Suprapubic skin (tissue), 3 donors: ENCODE measurements at regions not wholly inside any gene's neighbourhood (a gene's known extent, or its start where the extent isn't known, plus 50 kb on each side); places are given as distances from the start of the nearest gene placed in this dataset.

Experiments
- CTCF ChIP-seq, 2 donors: fragments of 200-600 bp in 1 of 2; fragments of 450-650 bp in 1 of 2; sonication (generic) in 1 of 2; IDR thresholded peaks; one replicate each; pipeline ENCODE4 v1.5.1; 2016 to 2019; ENCODE audit warnings: antibody characterized with exemption in 2 of 2, mild to moderate bottlenecking in 1 of 2, moderate library complexity in 1 of 2
- EP300 ChIP-seq: sonication (generic); formaldehyde crosslinking; IDR thresholded peaks from one replicate; pipeline ENCODE4 v1.6.1; 2017; ENCODE audit warnings: antibody characterized with exemption
- POLR2A ChIP-seq, 2 donors: fragments of 450-650 bp; IDR thresholded peaks; one replicate each; pipeline ENCODE4 v1.6.1; 2017; ENCODE audit warnings: antibody characterized with exemption in 2 of 2, mild to moderate bottlenecking in 2 of 2, moderate library complexity in 2 of 2

- TF ChIP-seq POLR2A (IDR thresholded peaks at IDR 0.05) (no peak), CTCF (IDR thresholded peaks at IDR 0.05) (no peak), EP300 (no peak)
Observed at GRCh38 chr12:127106697-127107096, 1160.3 kb upstream of the TMEM132C start.
